GM23338 (cell line): ENCODE measurements at regions not wholly inside any gene's neighbourhood (a gene's known extent, or its start where the extent isn't known, plus 50 kb on each side); places are given as distances from the start of the nearest gene placed in this dataset.

Experiments
- ATAC-seq: fragments of 200-7000 bp; cut with Tn5 transposase; 3 replicates; pipeline ENCODE4 v1.9.1; 2020
- DNase-seq: peaks from one replicate; pipeline ENCODE4 v3.0.0-alpha.2; 2015; ENCODE audit warnings: low spot score
- H2AFZ ChIP-seq: fragments of 200-600 bp; sonication (generic); 2 replicates; pipeline ENCODE4 v1.8.0; 2016; ENCODE audit warnings: antibody characterized with exemption, mild to moderate bottlenecking, moderate library complexity
- H3F3A ChIP-seq: fragments of 200-600 bp; sonication (generic); replicated peaks from 2 replicates; pipeline ENCODE4 v1.8.0; 2017; ENCODE audit warnings: antibody characterized with exemption, mixed run types, low read depth
- H3K27ac ChIP-seq: fragments of 200-600 bp; sonication (generic); 2 replicates; pipeline ENCODE4 v1.6.1; 2016; ENCODE audit warnings: low read depth
- H3K27me3 ChIP-seq: fragments of 200-600 bp; sonication (generic); 2 replicates; pipeline ENCODE4 v1.8.0; 2016; ENCODE audit warnings: mild to moderate bottlenecking, mixed run types, moderate library complexity; ENCODE audit not compliant: insufficient read depth
- H3K36me3 ChIP-seq: fragments of 200-600 bp; sonication (generic); 2 replicates; pipeline ENCODE4 v1.8.0; 2016; ENCODE audit warnings: mild to moderate bottlenecking; ENCODE audit not compliant: insufficient read depth
- H3K4me1 ChIP-seq: fragments of 200-600 bp; sonication (generic); 2 replicates; pipeline ENCODE4 v1.8.0; 2016; ENCODE audit warnings: mild to moderate bottlenecking, moderate library complexity; ENCODE audit not compliant: insufficient read depth
- H3K4me2 ChIP-seq: fragments of 200-600 bp; sonication (generic); 2 replicates; pipeline ENCODE4 v1.7.1; 2017; ENCODE audit warnings: mixed run types
- H3K4me3 ChIP-seq: fragments of 200-600 bp; sonication (generic); 2 replicates; pipeline ENCODE4 v1.6.1; 2016; ENCODE audit warnings: mixed run types
- H3K79me2 ChIP-seq: fragments of 200-600 bp; sonication (generic); replicated peaks from 2 replicates; pipeline ENCODE4 v1.8.0; 2017; ENCODE audit warnings: mild to moderate bottlenecking; ENCODE audit not compliant: insufficient read depth
- H3K9me2 ChIP-seq: fragments of 200-600 bp; sonication (generic); 2 replicates; pipeline ENCODE4 v1.8.0; 2017; ENCODE audit not compliant: insufficient read depth
- H4K20me1 ChIP-seq: fragments of 200-600 bp; sonication (generic); replicated peaks from 2 replicates; pipeline ENCODE4 v1.8.0; 2017; ENCODE audit warnings: mild to moderate bottlenecking; ENCODE audit not compliant: insufficient read depth
- H3K27ac Mint-ChIP-seq: 2 replicates; pipeline ENCODE4 v1.8.0; 2020; ENCODE audit warnings: inconsistent platforms, mild to moderate bottlenecking, moderate library complexity, mixed read lengths
- H3K27me3 Mint-ChIP-seq: 3 replicates; pipeline ENCODE4 v1.8.0; 2022; ENCODE audit warnings: low read depth, mild to moderate bottlenecking, moderate library complexity, mixed read lengths, inconsistent platforms; ENCODE audit not compliant: insufficient read depth, poor library complexity
- H3K36me3 Mint-ChIP-seq: 3 replicates; pipeline ENCODE4 v1.8.0; 2021; ENCODE audit warnings: low read depth, mild to moderate bottlenecking, inconsistent platforms, moderate library complexity, mixed read lengths
- H3K4me1 Mint-ChIP-seq: 3 replicates; pipeline ENCODE4 v1.8.0; 2020; ENCODE audit warnings: mild to moderate bottlenecking, inconsistent platforms, mixed read lengths
- H3K4me3 Mint-ChIP-seq: 3 replicates; pipeline ENCODE4 v1.8.0; 2021; ENCODE audit warnings: moderate library complexity, mild to moderate bottlenecking, inconsistent platforms, mixed read lengths
- H3K9me3 Mint-ChIP-seq: 3 replicates; pipeline ENCODE4 v1.8.0; 2020; ENCODE audit warnings: moderate library complexity, mild to moderate bottlenecking, inconsistent platforms, mixed read lengths
- CREB1 ChIP-seq: fragments of 250-450 bp; sonication (Bioruptor Pico); IDR thresholded peaks from 2 replicates; pipeline ENCODE4 v1.5.0; 2020; ENCODE audit warnings: low read depth, mild to moderate bottlenecking, moderate library complexity
- CTCF ChIP-seq, 2 experiments: fragments of 200-600 bp in 1 of 2; sonication (generic) in 1 of 2; conservative IDR thresholded peaks; 2 replicates each; pipeline versions ENCODE4 v1.5.1 to v1.6.1; 2016 to 2017; ENCODE audit warnings: antibody characterized with exemption in 2 of 2, low read depth in 2 of 2, mild to moderate bottlenecking in 2 of 2, moderate library complexity in 1 of 2
- EZH2 ChIP-seq: fragments of 200-600 bp; sonication (generic); IDR thresholded peaks from one replicate; pipeline ENCODE4 v1.8.0; 2017; ENCODE audit warnings: antibody characterized with exemption, mild to moderate bottlenecking, low read depth; ENCODE audit not compliant: unreplicated experiment
- EZH2phosphoT487 ChIP-seq: fragments of 200-600 bp; sonication (generic); IDR thresholded peaks from one replicate; pipeline ENCODE4 v1.8.1; 2018; ENCODE audit warnings: antibody characterized with exemption; ENCODE audit not compliant: unreplicated experiment
- JUNB ChIP-seq: IDR thresholded peaks from one replicate; pipeline ENCODE4 v1.6.1; 2016; ENCODE audit warnings: antibody characterized with exemption; ENCODE audit not compliant: unreplicated experiment
- NANOG ChIP-seq: IDR thresholded peaks from 2 replicates; pipeline ENCODE4 v1.6.1; 2016; ENCODE audit warnings: antibody characterized with exemption, borderline replicate concordance
- POLR2AphosphoS5 ChIP-seq: IDR thresholded peaks from 2 replicates; pipeline ENCODE4 v1.6.1; 2016; ENCODE audit warnings: antibody characterized with exemption, low read depth
- REST ChIP-seq: IDR thresholded peaks from one replicate; pipeline ENCODE4 v1.6.1; 2018; ENCODE audit warnings: antibody characterized with exemption; ENCODE audit not compliant: unreplicated experiment
- STAT1 ChIP-seq: IDR thresholded peaks from one replicate; pipeline ENCODE4 v1.6.1; 2016; ENCODE audit warnings: antibody characterized with exemption; ENCODE audit not compliant: unreplicated experiment
- ZNF114 ChIP-seq: fragments of 250-450 bp; sonication (Bioruptor Pico); IDR thresholded peaks from 2 replicates; pipeline ENCODE4 v1.5.0; 2020; ENCODE audit warnings: mild to moderate bottlenecking, moderate library complexity
- ZNF331 ChIP-seq: fragments of 250-450 bp; sonication (Bioruptor Pico); IDR thresholded peaks from 2 replicates; pipeline ENCODE4 v1.5.0; 2020; ENCODE audit warnings: low read depth, mild to moderate bottlenecking, moderate library complexity
- TF ChIP-seq, protein P1 (sequence below): IDR thresholded peaks from 2 replicates; pipeline ENCODE4 v1.6.1; 2016; ENCODE audit warnings: antibody characterized with exemption
- TF ChIP-seq, protein P2 (sequence below): fragments of 250-450 bp; sonication (Bioruptor Pico); IDR thresholded peaks from 2 replicates; pipeline ENCODE4 v1.5.0; 2020; ENCODE audit warnings: mild to moderate bottlenecking, moderate library complexity

DNA sequence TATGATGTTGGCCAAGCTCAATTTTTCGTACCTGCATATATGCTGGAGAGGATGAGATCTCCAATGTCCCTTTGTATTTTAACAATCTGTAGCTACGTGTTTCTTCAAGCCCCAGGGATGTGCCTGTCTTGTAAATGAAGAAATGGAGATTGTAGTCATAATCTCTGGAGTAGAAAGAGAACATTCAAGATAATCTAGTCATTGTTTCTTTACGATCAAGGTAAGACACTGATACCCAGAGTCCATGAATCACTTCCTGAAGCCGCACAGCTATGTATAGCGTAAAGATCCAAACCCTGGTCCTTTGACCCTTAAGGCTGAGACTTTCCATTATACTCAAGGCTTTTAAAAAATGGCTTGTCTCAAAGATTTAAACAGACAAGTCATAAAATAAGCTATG is 205.5 kb downstream of the HS3ST3B1 start:
- Histone ChIP-seq H3K36me3 (no peaks in the 10 kb centered on the region), H3K27me3 (no peaks in the 10 kb centered on the region), H3F3A (no peaks in the 10 kb centered on the region), H4K20me1 (no peaks in the 10 kb centered on the region), H3K79me2 (no peaks in the 10 kb centered on the region), H3K9me2 (peaks cover 10% of the 10 kb centered on the region; the same call in 1 of the 2 replicates), H2AFZ (no peak overlapping the region), H3K4me3 (no peak overlapping the region), H3K4me2 (no peak overlapping the region), H3K4me1 (no peaks in the 10 kb centered on the region), H3K27ac (no peak overlapping the region)
- Mint-ChIP-seq H3K27me3 (no peaks in the 10 kb centered on the region), H3K4me3 (no peak overlapping the region), H3K4me1 (0 out of 3 replicates have a peak, but pooled peaks cover 2% of the 10 kb centered on the region), H3K27ac (no peak overlapping the region), H3K36me3 (no peaks in the 10 kb centered on the region), H3K9me3 (no peaks in the 10 kb centered on the region; the same call in 2 of the 3 replicates)
- TF ChIP-seq ZNF114 (CRISPR knock-in tag) (no peak), EZH2phosphoT487 (no peak), EZH2 (no peak), NANOG (no peak), STAT1 (no peak), JUNB (no peak), ZNF331 (CRISPR knock-in tag) (no peak), CTCF (conservative IDR thresholded peaks at IDR 0.05; ENCODE audit: low read depth in 2 of 2) (no peak), REST (no peak), CREB1 (no peak), POLR2AphosphoS5 (no peak)
- TF ChIP-seq, protein P1, sequence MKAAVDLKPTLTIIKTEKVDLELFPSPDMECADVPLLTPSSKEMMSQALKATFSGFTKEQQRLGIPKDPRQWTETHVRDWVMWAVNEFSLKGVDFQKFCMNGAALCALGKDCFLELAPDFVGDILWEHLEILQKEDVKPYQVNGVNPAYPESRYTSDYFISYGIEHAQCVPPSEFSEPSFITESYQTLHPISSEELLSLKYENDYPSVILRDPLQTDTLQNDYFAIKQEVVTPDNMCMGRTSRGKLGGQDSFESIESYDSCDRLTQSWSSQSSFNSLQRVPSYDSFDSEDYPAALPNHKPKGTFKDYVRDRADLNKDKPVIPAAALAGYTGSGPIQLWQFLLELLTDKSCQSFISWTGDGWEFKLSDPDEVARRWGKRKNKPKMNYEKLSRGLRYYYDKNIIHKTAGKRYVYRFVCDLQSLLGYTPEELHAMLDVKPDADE: no peak
- TF ChIP-seq, protein P2, sequence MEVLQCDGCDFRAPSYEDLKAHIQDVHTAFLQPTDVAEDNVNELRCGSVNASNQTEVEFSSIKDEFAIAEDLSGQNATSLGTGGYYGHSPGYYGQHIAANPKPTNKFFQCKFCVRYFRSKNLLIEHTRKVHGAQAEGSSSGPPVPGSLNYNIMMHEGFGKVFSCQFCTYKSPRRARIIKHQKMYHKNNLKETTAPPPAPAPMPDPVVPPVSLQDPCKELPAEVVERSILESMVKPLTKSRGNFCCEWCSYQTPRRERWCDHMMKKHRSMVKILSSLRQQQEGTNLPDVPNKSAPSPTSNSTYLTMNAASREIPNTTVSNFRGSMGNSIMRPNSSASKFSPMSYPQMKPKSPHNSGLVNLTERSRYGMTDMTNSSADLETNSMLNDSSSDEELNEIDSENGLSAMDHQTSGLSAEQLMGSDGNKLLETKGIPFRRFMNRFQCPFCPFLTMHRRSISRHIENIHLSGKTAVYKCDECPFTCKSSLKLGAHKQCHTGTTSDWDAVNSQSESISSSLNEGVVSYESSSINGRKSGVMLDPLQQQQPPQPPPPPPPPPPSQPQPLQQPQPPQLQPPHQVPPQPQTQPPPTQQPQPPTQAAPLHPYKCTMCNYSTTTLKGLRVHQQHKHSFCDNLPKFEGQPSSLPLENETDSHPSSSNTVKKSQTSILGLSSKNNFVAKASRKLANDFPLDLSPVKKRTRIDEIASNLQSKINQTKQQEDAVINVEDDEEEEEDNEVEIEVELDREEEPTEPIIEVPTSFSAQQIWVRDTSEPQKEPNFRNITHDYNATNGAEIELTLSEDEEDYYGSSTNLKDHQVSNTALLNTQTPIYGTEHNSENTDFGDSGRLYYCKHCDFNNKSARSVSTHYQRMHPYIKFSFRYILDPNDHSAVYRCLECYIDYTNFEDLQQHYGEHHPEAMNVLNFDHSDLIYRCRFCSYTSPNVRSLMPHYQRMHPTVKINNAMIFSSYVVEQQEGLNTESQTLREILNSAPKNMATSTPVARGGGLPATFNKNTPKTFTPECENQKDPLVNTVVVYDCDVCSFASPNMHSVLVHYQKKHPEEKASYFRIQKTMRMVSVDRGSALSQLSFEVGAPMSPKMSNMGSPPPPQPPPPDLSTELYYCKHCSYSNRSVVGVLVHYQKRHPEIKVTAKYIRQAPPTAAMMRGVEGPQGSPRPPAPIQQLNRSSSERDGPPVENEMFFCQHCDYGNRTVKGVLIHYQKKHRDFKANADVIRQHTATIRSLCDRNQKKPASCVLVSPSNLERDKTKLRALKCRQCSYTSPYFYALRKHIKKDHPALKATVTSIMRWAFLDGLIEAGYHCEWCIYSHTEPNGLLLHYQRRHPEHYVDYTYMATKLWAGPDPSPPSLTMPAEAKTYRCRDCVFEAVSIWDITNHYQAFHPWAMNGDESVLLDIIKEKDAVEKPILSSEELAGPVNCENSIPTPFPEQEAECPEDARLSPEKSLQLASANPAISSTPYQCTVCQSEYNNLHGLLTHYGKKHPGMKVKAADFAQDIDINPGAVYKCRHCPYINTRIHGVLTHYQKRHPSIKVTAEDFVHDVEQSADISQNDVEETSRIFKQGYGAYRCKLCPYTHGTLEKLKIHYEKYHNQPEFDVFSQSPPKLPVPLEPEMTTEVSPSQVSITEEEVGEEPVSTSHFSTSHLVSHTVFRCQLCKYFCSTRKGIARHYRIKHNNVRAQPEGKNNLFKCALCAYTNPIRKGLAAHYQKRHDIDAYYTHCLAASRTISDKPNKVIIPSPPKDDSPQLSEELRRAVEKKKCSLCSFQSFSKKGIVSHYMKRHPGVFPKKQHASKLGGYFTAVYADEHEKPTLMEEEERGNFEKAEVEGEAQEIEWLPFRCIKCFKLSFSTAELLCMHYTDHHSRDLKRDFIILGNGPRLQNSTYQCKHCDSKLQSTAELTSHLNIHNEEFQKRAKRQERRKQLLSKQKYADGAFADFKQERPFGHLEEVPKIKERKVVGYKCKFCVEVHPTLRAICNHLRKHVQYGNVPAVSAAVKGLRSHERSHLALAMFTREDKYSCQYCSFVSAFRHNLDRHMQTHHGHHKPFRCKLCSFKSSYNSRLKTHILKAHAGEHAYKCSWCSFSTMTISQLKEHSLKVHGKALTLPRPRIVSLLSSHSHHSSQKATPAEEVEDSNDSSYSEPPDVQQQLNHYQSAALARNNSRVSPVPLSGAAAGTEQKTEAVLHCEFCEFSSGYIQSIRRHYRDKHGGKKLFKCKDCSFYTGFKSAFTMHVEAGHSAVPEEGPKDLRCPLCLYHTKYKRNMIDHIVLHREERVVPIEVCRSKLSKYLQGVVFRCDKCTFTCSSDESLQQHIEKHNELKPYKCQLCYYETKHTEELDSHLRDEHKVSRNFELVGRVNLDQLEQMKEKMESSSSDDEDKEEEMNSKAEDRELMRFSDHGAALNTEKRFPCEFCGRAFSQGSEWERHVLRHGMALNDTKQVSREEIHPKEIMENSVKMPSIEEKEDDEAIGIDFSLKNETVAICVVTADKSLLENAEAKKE (CRISPR knock-in tag): no peak
- DNase-seq (no peak), ATAC-seq (no peak)
